ENCODE measurements at regions not wholly inside any gene's neighbourhood (a gene's known extent, or its start where the extent isn't known, plus 50 kb on each side); places are given as distances from the start of the nearest gene placed in this dataset.

GRCh38 chr7:98463837-98464557 lies 63.1 kb upstream of the BAIAP2L1 start:
- no peak for DNase-seq

GRCh38 chr7:98462911-98463633 lies 62.2 kb upstream of the BAIAP2L1 start:
- DNase-seq: no peak

GRCh38 chr7:98460902-98461301 lies 60.0 kb upstream of the BAIAP2L1 start:
- DNase-seq: no peak

- no peak for DNase-seq
Observed at GRCh38 chr7:98459529-98459928, 58.6 kb upstream of the BAIAP2L1 start.

GRCh38 chr7:98458090-98458875 lies 57.4 kb upstream of the BAIAP2L1 start:
- DNase-seq: no peak

GRCh38 chr7:98456866-98457265 lies 56.0 kb upstream of the BAIAP2L1 start:
- no peak for DNase-seq

- no peak for DNase-seq
Observed at GRCh38 chr7:98452791-98453190, 51.9 kb upstream of the BAIAP2L1 start.

Data from left kidney (tissue), 1 donor.